A549 (cell line): ENCODE measurements at regions not wholly inside any gene's neighbourhood (a gene's known extent, or its start where the extent isn't known, plus 50 kb on each side); places are given as distances from the start of the nearest gene placed in this dataset.

Experiments
- ATAC-seq, 2 experiments: fragments of 200-7000 bp in 1 of 2; fragments of >200 bp in 1 of 2; cut with Nextera tagmentation in 1 of 2; cut with Tn5 transposase in 1 of 2; 3 replicates each; pipeline versions ENCODE4 v1.8.0 to v1.9.1; 2018 to 2020; ENCODE audit warnings: mild to moderate bottlenecking in 1 of 2, moderate library complexity in 1 of 2
- CTCF ChIA-PET: fragments of 300-600 bp; sonication (Branson Sonifier 250); formaldehyde crosslinking; extraction: SDS; loops from one replicate; lab custom pipeline; 2021; ENCODE audit warnings: antibody characterized with exemption, inconsistent platforms; lab: Yijun Ruan, JAX
- POLR2A ChIA-PET: fragments of 350-600 bp; formaldehyde crosslinking; extraction: SDS; loops from one replicate; lab custom pipeline; 2021; ENCODE audit warnings: antibody characterized with exemption, inconsistent platforms; lab: Yijun Ruan, JAX
- DNase-seq, 2 experiments: peaks; one replicate each; pipeline versions ENCODE4 v3.0.0 to v3.0.0-alpha.2; 2011 to 2016; ENCODE audit warnings: low read depth in 1 of 2, low spot score in 1 of 2
- FAIRE-seq: peaks from 2 replicates; lab custom pipeline; 2011; peaks lifted over from hg19 to GRCh38; lab: Jason Lieb, UNC
- H3K27ac ChIP-seq, 2 experiments: fragments of >200 bp; sonication (Bioruptor Twin); formaldehyde crosslinking; 3 replicates each; pipeline ENCODE4 v1.5.1; 2016 to 2017
- H3K4me1 ChIP-seq: fragments of >200 bp; sonication (Bioruptor Twin); formaldehyde crosslinking; 3 replicates; pipeline ENCODE4 v1.6.1; 2016
- H3K4me2 ChIP-seq: fragments of >200 bp; sonication (Bioruptor Twin); formaldehyde crosslinking; 3 replicates; pipeline ENCODE4 v1.6.1; 2016
- H3K4me3 ChIP-seq: fragments of >200 bp; sonication (Bioruptor Twin); formaldehyde crosslinking; 3 replicates; pipeline ENCODE4 v1.5.1; 2016
- H3K9me3 ChIP-seq: fragments of >200 bp; sonication (Bioruptor Twin); formaldehyde crosslinking; 3 replicates; pipeline ENCODE4 v1.6.1; 2016
- CBX2 ChIP-seq: fragments of 200-600 bp; sonication (generic); IDR thresholded peaks from 2 replicates; pipeline ENCODE4 v1.6.1; 2016; ENCODE audit warnings: low read depth, mild to moderate bottlenecking, borderline replicate concordance
- EHMT2 ChIP-seq: fragments of 200-600 bp; sonication (generic); IDR thresholded peaks from 2 replicates; pipeline ENCODE4 v1.6.1; 2016; ENCODE audit warnings: antibody characterized with exemption, low read depth, mild to moderate bottlenecking, moderate library complexity
- ELK1 ChIP-seq: fragments of 150-350 bp; IDR thresholded peaks from 2 replicates; pipeline ENCODE4 v1.6.1; 2014; ENCODE audit warnings: low read depth, mild to moderate bottlenecking, low read length
- FOSL2 ChIP-seq, 2 experiments: fragments of 450-650 bp in 1 of 2; fragments of >200 bp in 1 of 2; sonication (Bioruptor Twin) in 1 of 2; formaldehyde crosslinking; IDR thresholded peaks; 2 replicates each; pipeline versions ENCODE4 v1.5.0 to v1.6.1; 2016 to 2020; ENCODE audit warnings: mild to moderate bottlenecking in 1 of 2, moderate library complexity in 1 of 2
- GATA3 ChIP-seq: IDR thresholded peaks from 2 replicates; pipeline ENCODE4 v1.6.1; 2012; ENCODE audit warnings: borderline replicate concordance
- HOXB5 ChIP-seq: fragments of 250-450 bp; sonication (Bioruptor Pico); IDR thresholded peaks from 2 replicates; pipeline ENCODE4 v1.5.0; 2020; ENCODE audit warnings: mild to moderate bottlenecking, moderate library complexity
- JUN ChIP-seq, 2 experiments: fragments of >200 bp; sonication (Bioruptor Twin); formaldehyde crosslinking; IDR thresholded peaks; 2 replicates in 1 of 2; 3 replicates in 1 of 2; pipeline ENCODE4 v1.6.1; 2016 to 2017
- JUNB ChIP-seq: fragments of >200 bp; sonication (Bioruptor Twin); formaldehyde crosslinking; IDR thresholded peaks from 2 replicates; pipeline ENCODE4 v1.6.1; 2016
- KDM1A ChIP-seq: fragments of 200-600 bp; sonication (generic); IDR thresholded peaks from 2 replicates; pipeline ENCODE4 v1.6.1; 2016; ENCODE audit warnings: low read depth, mild to moderate bottlenecking
- KDM5A ChIP-seq: fragments of 200-600 bp; sonication (generic); IDR thresholded peaks from 2 replicates; pipeline ENCODE4 v1.6.1; 2016; ENCODE audit warnings: antibody characterized with exemption, mild to moderate bottlenecking
- MAFK ChIP-seq: fragments of 450-650 bp; IDR thresholded peaks from 2 replicates; pipeline ENCODE4 v1.6.1; 2014; ENCODE audit not compliant: partially characterized antibody
- NFE2L2 ChIP-seq: fragments of 150-350 bp; conservative IDR thresholded peaks from 2 replicates; pipeline ENCODE4 v1.6.1; 2014; ENCODE audit warnings: low read length
- NPAS2 ChIP-seq: fragments of 250-450 bp; sonication (Bioruptor Pico); IDR thresholded peaks from 2 replicates; pipeline ENCODE4 v1.8.0; 2022; ENCODE audit warnings: mild to moderate bottlenecking, moderate library complexity, borderline replicate concordance
- PBX3 ChIP-seq: IDR thresholded peaks from 2 replicates; pipeline ENCODE4 v1.6.1; 2012
- RARB ChIP-seq: fragments of 250-450 bp; sonication (Bioruptor Pico); IDR thresholded peaks from 2 replicates; pipeline ENCODE4 v1.8.0; 2021; ENCODE audit warnings: mild to moderate bottlenecking, moderate library complexity
- RFX5 ChIP-seq: fragments of 450-650 bp; IDR thresholded peaks from 2 replicates; pipeline ENCODE4 v1.7.1; 2014; ENCODE audit warnings: antibody characterized with exemption, mild to moderate bottlenecking, moderate library complexity
- ZFP36 ChIP-seq: fragments of 450-650 bp; IDR thresholded peaks from 2 replicates; pipeline ENCODE4 v1.6.1; 2014; ENCODE audit warnings: borderline replicate concordance; ENCODE audit not compliant: partially characterized antibody
- ZNF302 ChIP-seq: fragments of 250-450 bp; sonication (Bioruptor Pico); IDR thresholded peaks from 2 replicates; pipeline ENCODE4 v1.9.0; 2021; ENCODE audit warnings: inconsistent platforms, mild to moderate bottlenecking, moderate library complexity
- ZSCAN20 ChIP-seq: fragments of 250-450 bp; sonication (Bioruptor Pico); IDR thresholded peaks from 2 replicates; pipeline ENCODE4 v1.8.0; 2022; ENCODE audit warnings: mild to moderate bottlenecking, moderate library complexity
- WGBS: methylation state at CpG from one replicate; pipeline ENCODE4 v1.1.6; 2017; ENCODE audit errors: missing lambda C conversion rate; 5-methylcytosine and 5-hydroxymethylcytosine counted together
- TF ChIP-seq, protein P1 (sequence below): fragments of >200 bp; sonication (Bioruptor Twin); formaldehyde crosslinking; IDR thresholded peaks from 2 replicates; pipeline ENCODE4 v1.6.1; 2016
- TF ChIP-seq, protein P2 (sequence below): IDR thresholded peaks from 2 replicates; pipeline ENCODE4 v1.6.1; 2012; ENCODE audit warnings: low read depth, borderline replicate concordance
- TF ChIP-seq, protein P3 (sequence below): fragments of >200 bp; sonication (Bioruptor Twin); formaldehyde crosslinking; IDR thresholded peaks from 3 replicates; pipeline ENCODE4 v1.5.1; 2016

- TF ChIP-seq KDM1A (no peak), RFX5 (no peak)
Observed at GRCh38 chr2:3041841-3042600, 335.6 kb downstream of the EIPR1 start (continued).

- WGBS, result 65% methylated on average over 17 of the region's 17 CpGs
- POLR2A ChIA-PET, result no interaction called here
- DNase-seq, result no peak
- H3K4me3 ChIP-seq, result no peak overlapping the region
- no peaks in the 10 kb centered on the region for H3K9me3 ChIP-seq
- H3K4me1 ChIP-seq, result no peaks in the 10 kb centered on the region
- CTCF ChIA-PET, result no interaction called here
- H3K4me2 ChIP-seq, result no peak overlapping the region
- TF ChIP-seq JUN (IDR thresholded peaks at IDR 0.05) (no peak), NFE2L2 (no peak), EHMT2 (no peak), JUNB (no peak), ZNF302 (CRISPR knock-in tag) (no peak), KDM1A (no peak), ZFP36 (no peak)
- TF ChIP-seq, protein P1, sequence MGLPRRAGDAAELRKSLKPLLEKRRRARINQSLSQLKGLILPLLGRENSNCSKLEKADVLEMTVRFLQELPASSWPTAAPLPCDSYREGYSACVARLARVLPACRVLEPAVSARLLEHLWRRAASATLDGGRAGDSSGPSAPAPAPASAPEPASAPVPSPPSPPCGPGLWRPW, result no peak
- TF ChIP-seq, all 56 proteins: peak for 0
- H3K27ac ChIP-seq, result no peak overlapping the region
- FAIRE-seq, result no peak
- no peak for ATAC-seq
Observed at GRCh38 chr2:3041246-3041645, 336.4 kb downstream of the EIPR1 start.

- no peak for FAIRE-seq
- 66% methylated on average over 17 of the region's 17 CpGs for WGBS
- CTCF ChIA-PET, result no interaction called here
Observed at GRCh38 chr2:3040496-3041140, 337.0 kb downstream of the EIPR1 start.

DNA sequence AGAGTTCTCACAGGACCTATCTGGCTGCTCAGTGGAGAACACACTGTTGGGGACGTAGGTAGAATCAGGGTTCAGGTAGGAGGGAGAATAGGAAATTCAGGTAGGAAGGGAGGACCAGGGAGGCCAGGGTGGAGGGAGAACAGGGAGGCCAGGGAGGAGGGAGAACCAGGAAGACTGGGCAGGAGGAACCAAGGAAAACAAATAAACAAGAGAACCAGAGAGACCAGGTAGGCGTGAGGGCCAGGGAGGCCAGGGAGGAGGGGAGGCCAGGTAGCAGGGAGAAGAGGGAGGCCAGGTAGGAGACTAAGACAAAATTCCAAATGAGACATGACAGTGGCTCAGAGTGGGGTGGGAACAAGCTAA lies 337.6 kb downstream of the EIPR1 start:
- Histone ChIP-seq H3K27ac (no peak overlapping the region), H3K9me3 (no peaks in the 10 kb centered on the region), H3K4me1 (no peaks in the 10 kb centered on the region), H3K4me2 (no peak overlapping the region), H3K4me3 (no peak overlapping the region)
- ChIA-PET CTCF (no interaction called here), POLR2A (no interaction called here)
- ATAC-seq, result no peak
- no peak for FAIRE-seq
- DNase-seq, result no peak
- WGBS, result 25% methylated on average over 2 of the region's 2 CpGs
- TF ChIP-seq, protein P2, sequence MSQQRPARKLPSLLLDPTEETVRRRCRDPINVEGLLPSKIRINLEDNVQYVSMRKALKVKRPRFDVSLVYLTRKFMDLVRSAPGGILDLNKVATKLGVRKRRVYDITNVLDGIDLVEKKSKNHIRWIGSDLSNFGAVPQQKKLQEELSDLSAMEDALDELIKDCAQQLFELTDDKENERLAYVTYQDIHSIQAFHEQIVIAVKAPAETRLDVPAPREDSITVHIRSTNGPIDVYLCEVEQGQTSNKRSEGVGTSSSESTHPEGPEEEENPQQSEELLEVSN, result no peak
- TF ChIP-seq KDM5A, result no peak
- TF ChIP-seq FOSL2 (IDR thresholded peaks at IDR 0.05), result no peak
- no peak for TF ChIP-seq FOSL2 (CRISPR knock-in tag; IDR thresholded peaks at IDR 0.05)
- no peak for TF ChIP-seq RARB (CRISPR knock-in tag)
- no peak for TF ChIP-seq PBX3
- no peak for TF ChIP-seq ZSCAN20 (CRISPR knock-in tag)
- TF ChIP-seq, protein P3, sequence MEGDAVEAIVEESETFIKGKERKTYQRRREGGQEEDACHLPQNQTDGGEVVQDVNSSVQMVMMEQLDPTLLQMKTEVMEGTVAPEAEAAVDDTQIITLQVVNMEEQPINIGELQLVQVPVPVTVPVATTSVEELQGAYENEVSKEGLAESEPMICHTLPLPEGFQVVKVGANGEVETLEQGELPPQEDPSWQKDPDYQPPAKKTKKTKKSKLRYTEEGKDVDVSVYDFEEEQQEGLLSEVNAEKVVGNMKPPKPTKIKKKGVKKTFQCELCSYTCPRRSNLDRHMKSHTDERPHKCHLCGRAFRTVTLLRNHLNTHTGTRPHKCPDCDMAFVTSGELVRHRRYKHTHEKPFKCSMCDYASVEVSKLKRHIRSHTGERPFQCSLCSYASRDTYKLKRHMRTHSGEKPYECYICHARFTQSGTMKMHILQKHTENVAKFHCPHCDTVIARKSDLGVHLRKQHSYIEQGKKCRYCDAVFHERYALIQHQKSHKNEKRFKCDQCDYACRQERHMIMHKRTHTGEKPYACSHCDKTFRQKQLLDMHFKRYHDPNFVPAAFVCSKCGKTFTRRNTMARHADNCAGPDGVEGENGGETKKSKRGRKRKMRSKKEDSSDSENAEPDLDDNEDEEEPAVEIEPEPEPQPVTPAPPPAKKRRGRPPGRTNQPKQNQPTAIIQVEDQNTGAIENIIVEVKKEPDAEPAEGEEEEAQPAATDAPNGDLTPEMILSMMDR, result no peak
- TF ChIP-seq ELK1, result no peak
- no peak for TF ChIP-seq KDM1A
- TF ChIP-seq CBX2, result no peak
- TF ChIP-seq NPAS2, result no peak
- no peak for TF ChIP-seq HOXB5 (CRISPR knock-in tag)

More at GRCh38 chr2:3040496-3041140, 337.0 kb downstream of the EIPR1 start:
- no peak for TF ChIP-seq MAFK
- no peak for TF ChIP-seq HOXB5 (CRISPR knock-in tag)
- TF ChIP-seq PBX3, result no peak
- no peak for TF ChIP-seq GATA3
- Histone ChIP-seq H3K27ac (no peak overlapping the region), H3K4me3 (no peak overlapping the region), H3K4me1 (no peaks in the 10 kb centered on the region), H3K9me3 (no peaks in the 10 kb centered on the region), H3K4me2 (no peak overlapping the region)
- DNase-seq, result no peak
- POLR2A ChIA-PET, result no interaction called here
- ATAC-seq, result no peak
